IMR-90 (cell line): ENCODE measurements at regions not wholly inside any gene's neighbourhood (a gene's known extent, or its start where the extent isn't known, plus 50 kb on each side); places are given as distances from the start of the nearest gene placed in this dataset.

Source experiments
- ATAC-seq: fragments of 200-7000 bp; cut with Tn5 transposase; 2 replicates; pipeline ENCODE4 v1.9.1; 2020; ENCODE audit warnings: low read depth, mild to moderate bottlenecking, moderate library complexity
- BruUV-seq: library from RNA; stranded (reverse); fragments of 400-500 nt; replicated peaks from 2 replicates; lab custom pipeline; 2021; lab: Mats Ljungman, UMichigan
- CTCF ChIA-PET: fragments of 300-600 bp; formaldehyde crosslinking; extraction: SDS; loops from one replicate; lab custom pipeline; 2021; ENCODE audit warnings: antibody characterized with exemption; lab: Yijun Ruan, JAX
- POLR2A ChIA-PET: fragments of 300-600 bp; sonication (Branson Sonifier 250); formaldehyde crosslinking; loops from one replicate; lab custom pipeline; 2022; ENCODE audit warnings: antibody characterized with exemption; ENCODE audit not compliant: unreplicated experiment; lab: Charles Lee
- DNase-seq: peaks from one replicate; pipeline ENCODE4 v3.0.0; 2013
- H2AFZ ChIP-seq: replicated peaks from 2 replicates; pipeline ENCODE3; 2013; ENCODE audit warnings: low read length, mild to moderate bottlenecking; ENCODE audit not compliant: poor library complexity
- H2AK5ac ChIP-seq: 2 replicates; pipeline ENCODE4 v1.6.1; 2013; ENCODE audit warnings: low read depth, low read length, inconsistent platforms
- H2AK9ac ChIP-seq: replicated peaks from 2 replicates; pipeline ENCODE3; 2013; ENCODE audit warnings: mild to moderate bottlenecking, low read depth, low read length, moderate library complexity; ENCODE audit not compliant: poor library complexity
- H2BK120ac ChIP-seq: 2 replicates; pipeline ENCODE4 v1.6.1; 2013; ENCODE audit warnings: low read depth, low read length, inconsistent platforms
- H2BK15ac ChIP-seq: 3 replicates; pipeline ENCODE4 v1.6.1; 2013; ENCODE audit warnings: low read depth, low read length, inconsistent platforms
- H2BK20ac ChIP-seq: 2 replicates; pipeline ENCODE4 v1.6.1; 2013; ENCODE audit warnings: low read depth, mild to moderate bottlenecking, inconsistent platforms, low read length, moderate library complexity
- H2BK5ac ChIP-seq: 2 replicates; pipeline ENCODE4 v1.6.1; 2013; ENCODE audit warnings: mild to moderate bottlenecking, low read depth, low read length, inconsistent platforms; ENCODE audit not compliant: poor library complexity, severe bottlenecking
- H3K14ac ChIP-seq: replicated peaks from 2 replicates; pipeline ENCODE4 v1.6.1; 2013; ENCODE audit warnings: low read depth, low read length, inconsistent platforms
- H3K18ac ChIP-seq: 2 replicates; pipeline ENCODE4 v1.6.1; 2013; ENCODE audit warnings: low read depth, low read length, control low read depth
- H3K23ac ChIP-seq: 2 replicates; pipeline ENCODE4 v1.6.1; 2013; ENCODE audit warnings: low read depth, low read length, inconsistent platforms
- H3K27ac ChIP-seq: 2 replicates; pipeline ENCODE4 v1.5.1; 2013; ENCODE audit warnings: mild to moderate bottlenecking, control low read depth, low read length; ENCODE audit not compliant: insufficient read depth
- H3K27me3 ChIP-seq: 2 replicates; pipeline ENCODE4 v1.6.1; 2013; ENCODE audit warnings: low read length; ENCODE audit not compliant: control insufficient read depth, insufficient read depth
- H3K36me3 ChIP-seq: 2 replicates; pipeline ENCODE4 v1.6.1; 2013; ENCODE audit warnings: low read length, mixed read lengths; ENCODE audit not compliant: control insufficient read depth, insufficient read depth
- H3K4ac ChIP-seq: 2 replicates; pipeline ENCODE4 v1.6.1; 2013; ENCODE audit warnings: low read depth, low read length, inconsistent platforms
- H3K4me1 ChIP-seq: 2 replicates; pipeline ENCODE4 v1.6.1; 2013; ENCODE audit warnings: low read length, mixed read lengths; ENCODE audit not compliant: control insufficient read depth, insufficient read depth
- H3K4me2 ChIP-seq: 2 replicates; pipeline ENCODE4 v1.6.1; 2013; ENCODE audit warnings: low read depth, mild to moderate bottlenecking, control low read depth, low read length, moderate library complexity
- H3K4me3 ChIP-seq: 2 replicates; pipeline ENCODE4 v1.5.1; 2013; ENCODE audit warnings: low read depth, mild to moderate bottlenecking, control low read depth, low read length, moderate library complexity; ENCODE audit not compliant: insufficient read depth
- H3K56ac ChIP-seq: 2 replicates; pipeline ENCODE4 v1.6.1; 2013; ENCODE audit warnings: low read length, inconsistent platforms; ENCODE audit not compliant: insufficient read depth; ENCODE audit errors: extremely low read depth
- H3K79me1 ChIP-seq, 2 experiments: 2 replicates each; pipeline ENCODE4 v1.6.1; 2013; ENCODE audit warnings: low read length in 2 of 2, inconsistent platforms in 1 of 2, low read depth in 1 of 2
- H3K9ac ChIP-seq: 2 replicates; pipeline ENCODE4 v1.6.1; 2013; ENCODE audit warnings: low read depth, low read length, control low read depth
- H3K9me1 ChIP-seq: 2 replicates; pipeline ENCODE4 v1.6.1; 2013; ENCODE audit warnings: low read length, inconsistent platforms; ENCODE audit not compliant: insufficient read depth
- H3K9me3 ChIP-seq: 2 replicates; pipeline ENCODE4 v1.6.1; 2013; ENCODE audit warnings: low read length; ENCODE audit not compliant: control insufficient read depth, insufficient read depth
- H4K20me1 ChIP-seq: 2 replicates; pipeline ENCODE4 v1.6.1; 2013; ENCODE audit warnings: low read length, inconsistent platforms; ENCODE audit not compliant: insufficient read depth
- H4K5ac ChIP-seq: 2 replicates; pipeline ENCODE4 v1.6.1; 2013; ENCODE audit warnings: mild to moderate bottlenecking, low read depth, low read length, control low read depth
- H4K8ac ChIP-seq, 2 experiments: 2 replicates each; pipeline ENCODE4 v1.6.1; 2013; ENCODE audit warnings: low read depth in 2 of 2, low read length in 2 of 2, control low read depth in 1 of 2, inconsistent platforms in 1 of 2
- H4K91ac ChIP-seq: 2 replicates; pipeline ENCODE4 v1.6.1; 2013; ENCODE audit warnings: low read depth, low read length, inconsistent platforms; ENCODE audit not compliant: insufficient read depth
- CEBPB ChIP-seq: IDR thresholded peaks from 2 replicates; pipeline ENCODE4 v1.6.1; 2012; ENCODE audit warnings: low read depth, low read length, improper control_type of control experiment
- FOS ChIP-seq: fragments of 150-350 bp; IDR thresholded peaks from 2 replicates; pipeline ENCODE4 v1.6.1; 2016; ENCODE audit warnings: low read depth, low read length
- MAFK ChIP-seq: IDR thresholded peaks from 2 replicates; pipeline ENCODE4 v1.6.1; 2012; ENCODE audit warnings: low read depth, low read length, improper control_type of control experiment
- MAZ ChIP-seq: IDR thresholded peaks from 2 replicates; pipeline ENCODE4 v1.6.1; 2012; ENCODE audit warnings: low read depth, mild to moderate bottlenecking, low read length, improper control_type of control experiment, moderate library complexity, borderline replicate concordance
- NFE2L2 ChIP-seq: fragments of 150-350 bp; IDR thresholded peaks from 2 replicates; pipeline ENCODE4 v1.6.1; 2016; ENCODE audit warnings: low read depth, mild to moderate bottlenecking, low read length
- RCOR1 ChIP-seq: IDR thresholded peaks from 2 replicates; pipeline ENCODE4 v1.6.1; 2012; ENCODE audit warnings: mild to moderate bottlenecking, low read length, improper control_type of control experiment; ENCODE audit not compliant: insufficient replicate concordance
- SMC3 ChIP-seq: fragments of 150-350 bp; IDR thresholded peaks from 2 replicates; pipeline ENCODE4 v1.6.1; 2016; ENCODE audit warnings: low read depth, mild to moderate bottlenecking, antibody characterized with exemption, low read length, moderate library complexity
- WGBS, 2 experiments: methylation state at CpG; one replicate each; pipeline versions ENCODE4 v1.1.5 to v1.1.7; 2013; ENCODE audit warnings: missing lambda C conversion rate in 2 of 2; ENCODE audit not compliant: insufficient read length in 1 of 2; ENCODE audit errors: extremely low coverage in 2 of 2; 5-methylcytosine and 5-hydroxymethylcytosine counted together
- dilution Hi-C: fragments of 300-500 bp; cut with HindIII; formaldehyde crosslinking; loops from one replicate; pipeline ENCODE4 v1.14.3; 2018; ENCODE audit warnings: low sequenced_read_pairs; ENCODE audit not compliant: unreplicated experiment
- in situ Hi-C: fragments of 300-500 bp; cut with MboI; formaldehyde crosslinking; loops from 3 replicates; pipeline ENCODE4 v1.14.3; 2019; ENCODE audit warnings: low sequenced_read_pairs, inconsistent platforms, mixed read lengths
- intact Hi-C: fragments of 100-400 bp; cut with micrococcal nuclease; formaldehyde crosslinking; loops from 2 replicates; pipeline ENCODE4 v1.10.0; 2022

DNA sequence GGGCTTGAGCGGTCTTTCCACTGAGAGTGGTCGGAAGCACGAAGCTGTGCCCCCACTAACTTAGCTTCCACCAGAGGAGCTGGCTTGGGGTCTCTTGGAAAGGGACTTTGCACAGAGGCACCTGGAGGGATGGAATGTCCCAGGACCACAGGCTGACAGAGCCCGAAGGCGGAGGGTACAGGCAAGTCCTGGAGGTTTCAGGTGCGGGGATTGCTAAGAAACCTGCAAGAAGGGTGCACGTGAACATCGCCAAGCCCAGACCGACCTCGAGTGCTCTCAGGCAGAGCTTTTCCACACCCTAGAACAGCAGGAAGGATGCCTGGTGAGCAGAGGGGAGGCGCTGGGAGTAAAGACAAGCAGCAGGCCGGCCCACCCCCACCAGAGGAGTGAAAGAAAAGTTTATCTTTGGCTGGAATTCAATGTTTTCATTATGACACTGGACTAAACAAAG, 61.6 kb downstream of the SERPINA3 start:
- CTCF ChIA-PET: interaction anchor here (1.0 kb wide), 1 partner anchor 16 kb away, joined by 4 read pairs; no protein-coding TSS in a partner anchor
- Histone ChIP-seq H3K4ac (peak overlapping the region; percentile 71), H3K27me3 (no peaks in the 10 kb centered on the region), H3K79me1 (no peaks in the 10 kb centered on the region), H3K4me1 (peaks cover 5% of the 10 kb centered on the region), H3K9ac (no peak overlapping the region), H3K27ac (no peak overlapping the region), H2AK5ac (peak overlapping the region; percentile 75; the same call in 1 of the 2 replicates), H2AK9ac (no peak overlapping the region), H2BK20ac (peak overlapping the region; percentile 88; the same call in 1 of the 2 replicates), H3K36me3 (no peaks in the 10 kb centered on the region), H4K8ac (peak overlapping the region; percentile 38 to 76; a peak in 3 of 4 replicates), H2BK120ac (peak overlapping the region; percentile 39), H2AFZ (peak overlapping the region; percentile 76), H3K4me3 (no peak overlapping the region), H3K56ac (no peak overlapping the region), H3K9me1 (no peaks in the 10 kb centered on the region; the same call in 1 of the 2 replicates), H3K23ac (no peak overlapping the region), H4K91ac (peak overlapping the region; percentile 15; the same call in 1 of the 2 replicates), H3K9me3 (no peaks in the 10 kb centered on the region), H3K4me2 (no peak overlapping the region), H2BK5ac (peak overlapping the region; percentile 36), H3K14ac (0 out of 2 replicates have a peak overlapping the region, but pooled peaks have one; percentile 21), H3K18ac (peak overlapping the region; percentile 16; the same call in 1 of the 2 replicates), H4K5ac (no peak overlapping the region), H4K20me1 (no peaks in the 10 kb centered on the region), H2BK15ac (peak overlapping the region; percentile 68; the same call in 1 of the 3 replicates)
- POLR2A ChIA-PET: no interaction called here
- no peak for TF ChIP-seq RCOR1
- no peak for TF ChIP-seq SMC3
- TF ChIP-seq FOS: 0 out of 2 replicates have a peak, but pooled peaks have one; percentile 23
- TF ChIP-seq MAZ: no peak
- no peak for TF ChIP-seq NFE2L2
- no peak for TF ChIP-seq CEBPB
- TF ChIP-seq MAFK: no peak
- no TSS peak for BruUV-seq
- dilution Hi-C loops (no loop called here), intact Hi-C loops (no loop called here), in situ Hi-C loops (no loop called here)
- 92% methylated on average over 2 of the region's 12 CpGs; no CpG with 5 or more reads in 1 of the 2 experiments for WGBS, 2 experiments
- peak; percentile 65 for DNase-seq
- peak; percentile 92 for ATAC-seq
